HEK293 (cell line): ENCODE measurements at regions not wholly inside any gene's neighbourhood (a gene's known extent, or its start where the extent isn't known, plus 50 kb on each side); places are given as distances from the start of the nearest gene placed in this dataset.

Experiments used
- CTCF ChIP-seq: fragments of 450-650 bp; formaldehyde crosslinking; IDR thresholded peaks from 2 replicates; pipeline ENCODE4 v1.5.1; 2016; ENCODE audit warnings: missing biosample characterization, missing genetic modification characterization
- KLF7 ChIP-seq: fragments of 450-650 bp; formaldehyde crosslinking; IDR thresholded peaks from 2 replicates; pipeline ENCODE4 v1.5.1; 2016; ENCODE audit warnings: missing biosample characterization, missing genetic modification characterization, borderline replicate concordance
- PBX3 ChIP-seq: sonication (generic); formaldehyde crosslinking; IDR thresholded peaks from 2 replicates; pipeline ENCODE4 v1.8.1; 2022; ENCODE audit warnings: mild to moderate bottlenecking, moderate library complexity, missing genetic modification reagents
- ZBTB11 ChIP-seq: fragments of 450-650 bp; formaldehyde crosslinking; conservative IDR thresholded peaks from 2 replicates; pipeline ENCODE4 v1.5.1; 2016; ENCODE audit warnings: low read depth, missing biosample characterization, missing genetic modification characterization
- ZBTB49 ChIP-seq: fragments of 450-650 bp; formaldehyde crosslinking; IDR thresholded peaks from 2 replicates; pipeline ENCODE4 v1.5.1; 2016; ENCODE audit warnings: missing biosample characterization, missing genetic modification characterization, low read depth
- ZNF26 ChIP-seq: fragments of 450-650 bp; formaldehyde crosslinking; IDR thresholded peaks from 2 replicates; pipeline ENCODE4 v1.5.1; 2016; ENCODE audit warnings: missing biosample characterization, missing genetic modification characterization
- ZNF335 ChIP-seq: fragments of 450-650 bp; formaldehyde crosslinking; conservative IDR thresholded peaks from 2 replicates; pipeline ENCODE4 v1.5.1; 2016; ENCODE audit warnings: missing biosample characterization, missing genetic modification characterization
- ZNF639 ChIP-seq: fragments of 450-650 bp; formaldehyde crosslinking; IDR thresholded peaks from 2 replicates; pipeline ENCODE4 v1.5.1; 2016; ENCODE audit warnings: missing biosample characterization, missing genetic modification characterization
- ZSCAN30 ChIP-seq: fragments of 450-650 bp; IDR thresholded peaks from 2 replicates; pipeline ENCODE4 v1.5.1; 2018; ENCODE audit warnings: missing biosample characterization, mild to moderate bottlenecking, missing genetic modification characterization, moderate library complexity

- TF ChIP-seq ZNF335 (tag by site-specific recombination) (no peak), ZNF639 (no peak), ZSCAN30 (tag by site-specific recombination) (no peak), CTCF (tag by site-specific recombination) (no peak), ZBTB49 (no peak), ZNF26 (tag by site-specific recombination) (no peak), KLF7 (tag by site-specific recombination) (no peak), PBX3 (CRISPR knock-in tag) (no peak), ZBTB11 (no peak)
Measured at GRCh38 chr5:8340261-8340660, 471.3 kb downstream of the MTRR start.
